ENCODE measurements at regions not wholly inside any gene's neighbourhood (a gene's known extent, or its start where the extent isn't known, plus 50 kb on each side); places are given as distances from the start of the nearest gene placed in this dataset.
A peak's percentile ranks its signal among the peaks of the same experiment; 100 is the strongest.

- no peak for TF ChIP-seq CTCF (IDR thresholded peaks at IDR 0.05; ENCODE audit: low read depth, low read length)
- H3K27me3 ChIP-seq = no peaks in the 10 kb centered on the region
- H3K27ac ChIP-seq = no peak overlapping the region
- no peaks in the 10 kb centered on the region for H3K4me1 ChIP-seq (ENCODE audit: low read depth)
- DNase-seq (ENCODE audit: low read depth in 1 of 2, low spot score in 1 of 2) = peak in 1 of 2 donors; percentile 28
- H3K4me3 ChIP-seq = no peak overlapping the region
- no peaks in the 10 kb centered on the region for H3K9me3 ChIP-seq (ENCODE audit: low read depth)
- no peaks in the 10 kb centered on the region for H3K36me3 ChIP-seq
These were observed 97.4 kb downstream of the SNX5 start for GRCh38 chr20:17871181-17871580.

- Histone ChIP-seq H3K4me1 (ENCODE audit: low read depth) (no peaks in the 10 kb centered on the region), H3K9me3 (ENCODE audit: low read depth) (no peaks in the 10 kb centered on the region), H3K27me3 (no peaks in the 10 kb centered on the region), H3K27ac (no peak overlapping the region), H3K4me3 (no peak overlapping the region), H3K36me3 (no peaks in the 10 kb centered on the region)
- peak in 1 of 2 donors; percentile 67 for DNase-seq (ENCODE audit: low read depth in 1 of 2, low spot score in 1 of 2)
- no peak for TF ChIP-seq CTCF (IDR thresholded peaks at IDR 0.05; ENCODE audit: low read depth, low read length)
These were observed 98.4 kb downstream of the SNX5 start for GRCh38 chr20:17870086-17870740.

GRCh38 chr20:17869295-17869994, 99.1 kb downstream of the SNX5 start:
- H3K4me1 ChIP-seq (ENCODE audit: low read depth) = no peaks in the 10 kb centered on the region
- no peaks in the 10 kb centered on the region for H3K27me3 ChIP-seq
- H3K36me3 ChIP-seq = no peaks in the 10 kb centered on the region
- H3K4me3 ChIP-seq = no peak overlapping the region
- TF ChIP-seq CTCF (IDR thresholded peaks at IDR 0.05; ENCODE audit: low read depth, low read length) = no peak
- no peak overlapping the region for H3K27ac ChIP-seq
- H3K9me3 ChIP-seq (ENCODE audit: low read depth) = no peaks in the 10 kb centered on the region
- no peak for DNase-seq (ENCODE audit: low read depth in 1 of 2, low spot score in 1 of 2)

- Histone ChIP-seq H3K4me3 (no peak overlapping the region), H3K36me3 (no peaks in the 10 kb centered on the region), H3K9me3 (ENCODE audit: low read depth) (no peaks in the 10 kb centered on the region), H3K27ac (no peak overlapping the region), H3K27me3 (no peaks in the 10 kb centered on the region), H3K4me1 (ENCODE audit: low read depth) (no peaks in the 10 kb centered on the region)
- no peak for TF ChIP-seq CTCF (IDR thresholded peaks at IDR 0.05; ENCODE audit: low read depth, low read length)
- DNase-seq (ENCODE audit: low read depth in 1 of 2, low spot score in 1 of 2) = no peak
These were observed 99.8 kb downstream of the SNX5 start for GRCh38 chr20:17868700-17869231.

GRCh38 chr20:17868151-17868550, 100.4 kb downstream of the SNX5 start:
- no peaks in the 10 kb centered on the region for H3K36me3 ChIP-seq
- no peaks in the 10 kb centered on the region for H3K4me1 ChIP-seq (ENCODE audit: low read depth)
- H3K27ac ChIP-seq = no peak overlapping the region
- H3K4me3 ChIP-seq = no peak overlapping the region
- H3K9me3 ChIP-seq (ENCODE audit: low read depth) = no peaks in the 10 kb centered on the region
- H3K27me3 ChIP-seq = no peaks in the 10 kb centered on the region
- no peak for DNase-seq (ENCODE audit: low read depth in 1 of 2, low spot score in 1 of 2)
- no peak for TF ChIP-seq CTCF (IDR thresholded peaks at IDR 0.05; ENCODE audit: low read depth, low read length)

Data from cardiac muscle cell (in vitro differentiated cells and primary cell).